Muscle of arm (tissue), 1 donor: ENCODE measurements at regions not wholly inside any gene's neighbourhood (a gene's known extent, or its start where the extent isn't known, plus 50 kb on each side); places are given as distances from the start of the nearest gene placed in this dataset.

Experiments used
- DNase-seq: peaks from one replicate; pipeline ENCODE4 v3.0.0-alpha.2; 2013

- DNase-seq: no peak
Observed at GRCh38 chr1:56355918-56356317, 223.4 kb downstream of the PLPP3 start.

GRCh38 chr1:56355422-56355821 lies 223.9 kb downstream of the PLPP3 start:
- no peak for DNase-seq

GRCh38 chr1:56345831-56346230 lies 233.5 kb downstream of the PLPP3 start:
- DNase-seq: no peak

GRCh38 chr1:56340977-56341376 lies 238.4 kb downstream of the PLPP3 start:
- no peak for DNase-seq

- no peak for DNase-seq
Observed at GRCh38 chr1:56339786-56340465, 239.4 kb downstream of the PLPP3 start.

- DNase-seq: no peak
Observed at GRCh38 chr1:56339093-56339492, 240.3 kb downstream of the PLPP3 start.

GRCh38 chr1:56336982-56337381 lies 242.4 kb downstream of the PLPP3 start:
- DNase-seq: no peak

- DNase-seq: no peak
Observed at GRCh38 chr1:56335394-56335793, 244.0 kb downstream of the PLPP3 start.

- DNase-seq: peak; percentile 60
Observed at GRCh38 chr1:56334047-56334446, 245.3 kb downstream of the PLPP3 start.

GRCh38 chr1:56333461-56333860 lies 245.9 kb downstream of the PLPP3 start:
- no peak for DNase-seq

- DNase-seq: no peak
Observed at GRCh38 chr1:56331892-56332567, 247.3 kb downstream of the PLPP3 start.

- DNase-seq: no peak
Observed at GRCh38 chr1:56331207-56331891, 248.0 kb downstream of the PLPP3 start.

GRCh38 chr1:56330391-56331026 lies 248.9 kb downstream of the PLPP3 start:
- DNase-seq: no peak

- no peak for DNase-seq
Observed at GRCh38 chr1:56329970-56330369, 249.4 kb downstream of the PLPP3 start.

GRCh38 chr1:56327195-56327594 lies 252.2 kb downstream of the PLPP3 start:
- DNase-seq: no peak

- DNase-seq: no peak
Observed at GRCh38 chr1:56326056-56326455, 253.3 kb downstream of the PLPP3 start.

- DNase-seq: no peak
Observed at GRCh38 chr1:56324504-56324903, 254.9 kb downstream of the PLPP3 start.

- peak; percentile 26 for DNase-seq
Observed at GRCh38 chr1:56322211-56322610, 257.2 kb downstream of the PLPP3 start.

GRCh38 chr1:56321150-56321490 lies 258.2 kb downstream of the PLPP3 start:
- no peak for DNase-seq

GRCh38 chr1:56320464-56321149 lies 258.8 kb downstream of the PLPP3 start:
- DNase-seq: peak; percentile 68

- DNase-seq: no peak
Observed at GRCh38 chr1:56317722-56318121, 261.6 kb downstream of the PLPP3 start.

GRCh38 chr1:56315293-56315942 lies 263.9 kb downstream of the PLPP3 start:
- no peak for DNase-seq
